ENCODE measurements at regions not wholly inside any gene's neighbourhood (a gene's known extent, or its start where the extent isn't known, plus 50 kb on each side); places are given as distances from the start of the nearest gene placed in this dataset.

- H3K4me3 ChIP-seq = no peak overlapping the region
- intact Hi-C loops (cut with DNase I) = no loop called here
- no peaks in the 10 kb centered on the region for H3K4me1 ChIP-seq
- no peaks in the 10 kb centered on the region for H3K9me3 ChIP-seq
- DNase-seq (no peak), ATAC-seq (no peak)
- H3K36me3 ChIP-seq (replicated peaks in 1 of 2; ENCODE audit: insufficient read depth in 1 of 2, low read depth in 2 of 2) = no peaks in the 10 kb centered on the region
- 67 to 86% methylated on average over 2 of the region's 2 CpGs for WGBS, 2 donors
- TF ChIP-seq POLR2A (IDR thresholded peaks at IDR 0.05) (no peak), CTCF (IDR thresholded peaks at IDR 0.05) (no peak)
- no peaks in the 10 kb centered on the region for H3K27me3 ChIP-seq
- no peak overlapping the region for H3K27ac ChIP-seq
Observed at GRCh38 chr3:94269763-94270162, 206.9 kb downstream of the NSUN3 start.

- 62 to 67% methylated on average over 1 of the region's 1 CpG for WGBS, 2 donors
- Histone ChIP-seq H3K9me3 (no peaks in the 10 kb centered on the region), H3K4me3 (no peak overlapping the region), H3K27me3 (no peaks in the 10 kb centered on the region), H3K36me3 (replicated peaks in 1 of 2; ENCODE audit: insufficient read depth in 1 of 2, low read depth in 2 of 2) (no peaks in the 10 kb centered on the region), H3K4me1 (no peaks in the 10 kb centered on the region), H3K27ac (no peak overlapping the region)
- TF ChIP-seq POLR2A (IDR thresholded peaks at IDR 0.05) (no peak), CTCF (IDR thresholded peaks at IDR 0.05) (no peak)
- ATAC-seq = no peak
- intact Hi-C loops (cut with DNase I) = no loop called here
- DNase-seq = no peak
Observed at GRCh38 chr3:94272016-94272415, 209.2 kb downstream of the NSUN3 start.

GRCh38 chr3:94280958-94281357 is 218.1 kb downstream of the NSUN3 start:
- H3K4me3 ChIP-seq = no peak overlapping the region
- intact Hi-C loops (cut with DNase I) = no loop called here
- ATAC-seq (no peak), DNase-seq (no peak)
- no peaks in the 10 kb centered on the region for H3K9me3 ChIP-seq
- TF ChIP-seq CTCF (IDR thresholded peaks at IDR 0.05) = no peak
- TF ChIP-seq POLR2A (IDR thresholded peaks at IDR 0.05) = no peak
- H3K27me3 ChIP-seq = no peaks in the 10 kb centered on the region
- WGBS, 2 donors = 70 to 72% methylated on average over 4 of the region's 4 CpGs
- no peaks in the 10 kb centered on the region for H3K36me3 ChIP-seq (replicated peaks in 1 of 2; ENCODE audit: insufficient read depth in 1 of 2, low read depth in 2 of 2)
- no peak overlapping the region for H3K27ac ChIP-seq
- H3K4me1 ChIP-seq = no peaks in the 10 kb centered on the region

GRCh38 chr3:94285872-94286271 is 223.0 kb downstream of the NSUN3 start:
- TF ChIP-seq CTCF (IDR thresholded peaks at IDR 0.05) (no peak), POLR2A (IDR thresholded peaks at IDR 0.05) (no peak)
- no peak overlapping the region for H3K27ac ChIP-seq
- no peaks in the 10 kb centered on the region for H3K27me3 ChIP-seq
- intact Hi-C loops (cut with DNase I) = no loop called here
- H3K9me3 ChIP-seq = no peaks in the 10 kb centered on the region
- H3K36me3 ChIP-seq (replicated peaks in 1 of 2; ENCODE audit: insufficient read depth in 1 of 2, low read depth in 2 of 2) = no peaks in the 10 kb centered on the region
- no peak overlapping the region for H3K4me3 ChIP-seq
- DNase-seq = no peak
- no peaks in the 10 kb centered on the region for H3K4me1 ChIP-seq
- no peak for ATAC-seq

GRCh38 chr3:94291686-94292085 is 228.8 kb downstream of the NSUN3 start:
- DNase-seq = no peak
- no peaks in the 10 kb centered on the region for H3K4me1 ChIP-seq
- H3K27ac ChIP-seq = no peak overlapping the region
- intact Hi-C loops (cut with DNase I) = no loop called here
- H3K27me3 ChIP-seq = no peaks in the 10 kb centered on the region
- H3K36me3 ChIP-seq (replicated peaks in 1 of 2; ENCODE audit: insufficient read depth in 1 of 2, low read depth in 2 of 2) = no peaks in the 10 kb centered on the region
- ATAC-seq = no peak
- H3K4me3 ChIP-seq = no peak overlapping the region
- H3K9me3 ChIP-seq = no peaks in the 10 kb centered on the region
- TF ChIP-seq POLR2A (IDR thresholded peaks at IDR 0.05) (no peak), CTCF (IDR thresholded peaks at IDR 0.05) (no peak)
- WGBS, 2 donors = 53 to 63% methylated on average over 2 of the region's 2 CpGs

Data from body of pancreas (tissue), 4 donors.